ENCODE measurements at regions not wholly inside any gene's neighbourhood (a gene's known extent, or its start where the extent isn't known, plus 50 kb on each side); places are given as distances from the start of the nearest gene placed in this dataset.

GRCh38 chr3:178146406-178146831 lies 389.8 kb upstream of the KCNMB2 start:
- peak; percentile 3 for DNase-seq (ENCODE audit: low read depth, low spot score)
- H3K36me3 ChIP-seq (ENCODE audit: control insufficient read depth in 2 of 2, extremely low read depth in 1 of 2, insufficient read depth in 2 of 2, low read length in 2 of 2), result no peaks in the 10 kb centered on the region
- H3K27ac ChIP-seq (ENCODE audit: insufficient read depth, low read depth, low read length), result no peak overlapping the region
- no peak overlapping the region for H3K4me2 ChIP-seq (ENCODE audit: insufficient read depth, low read length)
- H2AFZ ChIP-seq (ENCODE audit: low read depth, low read length), result no peak overlapping the region
- no peaks in the 10 kb centered on the region for H3K4me1 ChIP-seq (ENCODE audit: control insufficient read depth, extremely low read depth, insufficient read depth, low read length)
- no peaks in the 10 kb centered on the region for H3K27me3 ChIP-seq (ENCODE audit: control insufficient read depth in 2 of 2, insufficient read depth in 2 of 2, low read length in 2 of 2)
- dilution Hi-C loops (cut with MboI; ENCODE audit: extremely low pct_ligation_motif_present, low sequenced_read_pairs) (no loop called here), intact Hi-C loops (cut with micrococcal nuclease) (no loop called here)
- no peak for FAIRE-seq
- H3K4me3 ChIP-seq (replicated peaks in 1 of 3; ENCODE audit: insufficient read depth in 1 of 3, low read depth in 1 of 3, low read length in 3 of 3), result no peak overlapping the region
- TF ChIP-seq, protein P1, sequence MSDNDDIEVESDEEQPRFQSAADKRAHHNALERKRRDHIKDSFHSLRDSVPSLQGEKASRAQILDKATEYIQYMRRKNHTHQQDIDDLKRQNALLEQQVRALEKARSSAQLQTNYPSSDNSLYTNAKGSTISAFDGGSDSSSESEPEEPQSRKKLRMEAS (IDR thresholded peaks at IDR 0.05; ENCODE audit: insufficient read depth, insufficient read length), result no peak
- TF ChIP-seq JUN (IDR thresholded peaks at IDR 0.05; ENCODE audit: borderline replicate concordance, insufficient read depth, insufficient read length, low read depth) (no peak), MYC (IDR thresholded peaks at IDR 0.05; ENCODE audit: low read depth, low read length) (no peak), POLR2A (IDR thresholded peaks at IDR 0.05; ENCODE audit: low read depth, low read length) (no peak), POLR2AphosphoS5 (IDR thresholded peaks at IDR 0.05; ENCODE audit: insufficient read depth, low read depth, low read length) (no peak), EZH2 (IDR thresholded peaks at IDR 0.05; ENCODE audit: borderline replicate concordance, low read depth, low read length, severe bottlenecking) (no peak), FOS (IDR thresholded peaks at IDR 0.05; ENCODE audit: borderline replicate concordance, insufficient read depth, low read length) (no peak), GATA2 (IDR thresholded peaks at IDR 0.05; ENCODE audit: insufficient read depth, insufficient read length, low read depth, low read length) (no peak)
- TF ChIP-seq, protein P2, sequence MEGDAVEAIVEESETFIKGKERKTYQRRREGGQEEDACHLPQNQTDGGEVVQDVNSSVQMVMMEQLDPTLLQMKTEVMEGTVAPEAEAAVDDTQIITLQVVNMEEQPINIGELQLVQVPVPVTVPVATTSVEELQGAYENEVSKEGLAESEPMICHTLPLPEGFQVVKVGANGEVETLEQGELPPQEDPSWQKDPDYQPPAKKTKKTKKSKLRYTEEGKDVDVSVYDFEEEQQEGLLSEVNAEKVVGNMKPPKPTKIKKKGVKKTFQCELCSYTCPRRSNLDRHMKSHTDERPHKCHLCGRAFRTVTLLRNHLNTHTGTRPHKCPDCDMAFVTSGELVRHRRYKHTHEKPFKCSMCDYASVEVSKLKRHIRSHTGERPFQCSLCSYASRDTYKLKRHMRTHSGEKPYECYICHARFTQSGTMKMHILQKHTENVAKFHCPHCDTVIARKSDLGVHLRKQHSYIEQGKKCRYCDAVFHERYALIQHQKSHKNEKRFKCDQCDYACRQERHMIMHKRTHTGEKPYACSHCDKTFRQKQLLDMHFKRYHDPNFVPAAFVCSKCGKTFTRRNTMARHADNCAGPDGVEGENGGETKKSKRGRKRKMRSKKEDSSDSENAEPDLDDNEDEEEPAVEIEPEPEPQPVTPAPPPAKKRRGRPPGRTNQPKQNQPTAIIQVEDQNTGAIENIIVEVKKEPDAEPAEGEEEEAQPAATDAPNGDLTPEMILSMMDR (IDR thresholded peaks at IDR 0.05; ENCODE audit: extremely low read depth in 1 of 2, insufficient read depth in 1 of 2, low read depth in 1 of 2, low read length in 2 of 2), result no peak
- BruUV-seq (replicated peaks), result no TSS peak
- no peak overlapping the region for H3K9ac ChIP-seq (replicated peaks; ENCODE audit: extremely low read depth, insufficient read depth, low read length)
- CTCF ChIA-PET, result no interaction called here
- H4K20me1 ChIP-seq (replicated peaks; ENCODE audit: control insufficient read depth, extremely low read depth, insufficient read depth, low read length), result no peaks in the 10 kb centered on the region
- H3K9me1 ChIP-seq (replicated peaks; ENCODE audit: control insufficient read depth, extremely low read depth, insufficient read depth, low read length), result no peaks in the 10 kb centered on the region
- no peaks in the 10 kb centered on the region for H3K9me3 ChIP-seq (replicated peaks; ENCODE audit: control insufficient read depth, insufficient read depth, low read length)
- POLR2A ChIA-PET, result interaction anchor here (0.7 kb wide), 1 partner anchor 42 kb away, joined by 4 read pairs; no protein-coding TSS in a partner anchor
- no peaks in the 10 kb centered on the region for H3K79me2 ChIP-seq (ENCODE audit: control insufficient read depth, insufficient read depth, low read length)
